HG02870 (cell line): ENCODE measurements at regions not wholly inside any gene's neighbourhood (a gene's known extent, or its start where the extent isn't known, plus 50 kb on each side); places are given as distances from the start of the nearest gene placed in this dataset.
A peak's percentile ranks its signal among the peaks of the same experiment; 100 is the strongest.
"Not testable (repeated sequence)": the region's sequence is repeated elsewhere in the genome, so short reads cannot be mapped to it uniquely, and the experiment has no call there.

ENCODE experiments used
- ATAC-seq: cut with Tn5 transposase; IDR thresholded peaks from one replicate; pipeline ENCODE4 v1.9.1; 2021; ENCODE audit warnings: mild to moderate bottlenecking, moderate library complexity; ENCODE audit not compliant: unreplicated experiment

- ATAC-seq: not testable (repeated sequence)
Observed at GRCh38 chr21:15454931-15455330, 274.9 kb upstream of the USP25 start.

DNA sequence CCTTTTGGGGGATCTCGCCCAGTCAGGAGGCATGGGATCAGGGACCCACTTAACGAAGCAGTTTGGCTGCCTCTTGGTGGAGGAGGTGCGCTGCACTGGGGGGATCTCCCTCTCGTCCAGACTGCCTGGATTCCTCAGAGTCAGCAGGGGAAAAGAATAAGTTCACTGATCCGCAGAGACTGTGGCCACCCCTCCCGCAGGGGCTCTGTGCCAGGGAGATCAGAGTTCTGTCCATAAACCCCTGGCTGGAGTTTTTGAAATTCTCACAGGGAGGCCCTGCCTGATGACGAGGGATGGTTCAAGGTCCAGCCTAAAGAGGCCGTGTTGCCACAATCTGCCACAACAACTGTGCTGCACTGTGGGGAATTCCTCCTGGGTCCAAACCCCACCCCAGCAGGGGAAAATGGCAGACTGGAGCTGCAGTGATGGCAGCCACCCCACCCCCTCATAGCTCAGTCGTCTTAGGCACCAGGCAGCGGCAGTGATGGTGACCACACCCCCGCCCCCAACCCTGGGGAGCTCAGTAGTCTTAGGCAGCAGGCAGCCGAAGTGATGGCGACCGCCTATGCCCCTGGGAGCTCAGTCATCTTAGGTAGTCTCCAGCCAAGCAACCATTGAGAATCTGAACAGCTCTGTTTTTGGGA lies 273.8 kb upstream of the USP25 start:
- no peak for ATAC-seq

DNA sequence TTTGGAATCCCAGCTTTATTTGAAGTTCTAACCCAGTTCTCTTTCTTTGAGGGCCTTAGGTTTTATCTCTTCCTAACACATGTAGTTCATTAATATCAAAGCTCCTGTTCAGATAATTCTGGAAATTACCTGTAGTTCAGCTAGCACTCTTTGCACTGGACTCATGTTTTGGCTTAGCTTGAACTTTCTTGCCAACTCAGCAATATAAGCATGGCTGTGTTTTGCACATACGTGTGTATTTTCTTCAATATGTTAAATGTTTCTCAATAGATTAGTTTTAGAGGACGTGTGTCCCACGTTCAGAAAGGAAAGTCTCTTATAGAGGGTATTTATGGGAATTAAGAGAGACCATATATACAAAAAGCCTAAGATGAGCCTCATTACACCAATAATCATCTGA lies 271.8 kb upstream of the USP25 start:
- ATAC-seq: no peak

DNA sequence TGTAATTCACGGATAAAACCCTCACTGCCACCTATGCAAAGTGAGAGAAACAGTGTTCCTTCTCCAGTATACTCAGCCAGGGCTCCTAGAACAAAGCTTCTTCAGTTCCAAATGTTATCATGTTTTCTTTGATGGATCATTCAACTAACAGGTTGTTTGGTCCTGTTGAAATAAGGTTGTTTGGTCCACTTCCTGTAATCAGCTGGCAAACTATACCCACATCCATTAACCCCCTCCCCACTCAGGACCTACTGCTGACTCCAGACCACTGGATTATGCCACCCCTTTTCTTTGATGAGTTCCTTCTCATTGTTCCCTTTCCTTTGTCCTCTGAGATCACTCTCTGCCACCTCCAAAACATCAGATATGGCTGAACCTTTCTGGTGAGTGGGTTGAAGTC lies 267.7 kb upstream of the USP25 start:
- no peak for ATAC-seq

DNA sequence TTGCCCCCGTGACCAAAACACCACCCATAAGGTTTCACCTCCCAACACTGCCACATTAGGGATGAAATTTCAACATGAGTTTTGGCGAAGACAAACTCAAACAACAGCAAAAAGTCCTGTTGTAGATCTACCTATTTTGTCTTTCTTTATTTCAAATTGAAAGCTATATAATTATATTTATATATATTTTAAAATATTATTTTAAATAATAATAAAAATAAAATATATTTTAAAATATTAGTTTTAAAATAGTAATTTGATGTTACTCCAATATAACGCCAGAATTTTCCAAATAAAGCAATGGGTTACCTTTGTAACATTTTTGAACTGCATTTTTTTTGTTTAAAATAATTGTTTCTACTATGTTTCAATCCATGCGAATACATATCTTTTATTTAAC lies 263.5 kb upstream of the USP25 start:
- no peak for ATAC-seq

DNA sequence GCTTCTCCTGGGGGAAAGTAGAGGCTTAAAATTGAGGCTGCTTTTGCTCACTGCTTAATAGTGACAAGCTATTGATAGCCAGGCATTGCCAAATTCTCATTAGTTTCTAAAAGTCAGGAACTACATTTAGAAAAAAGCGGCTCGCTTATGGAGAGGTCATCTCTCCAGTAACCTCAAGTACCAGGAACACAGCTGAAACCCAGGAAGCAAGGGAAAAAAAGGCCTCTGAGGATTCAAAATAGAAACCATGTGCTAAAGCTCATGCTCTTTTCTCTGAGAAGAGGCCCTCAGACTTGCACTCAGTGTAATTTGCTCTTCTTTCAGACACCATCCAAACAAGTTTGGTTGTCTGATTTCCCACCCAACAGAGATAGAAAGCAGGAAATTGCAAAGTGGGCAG lies 261.4 kb upstream of the USP25 start:
- ATAC-seq: no peak

DNA sequence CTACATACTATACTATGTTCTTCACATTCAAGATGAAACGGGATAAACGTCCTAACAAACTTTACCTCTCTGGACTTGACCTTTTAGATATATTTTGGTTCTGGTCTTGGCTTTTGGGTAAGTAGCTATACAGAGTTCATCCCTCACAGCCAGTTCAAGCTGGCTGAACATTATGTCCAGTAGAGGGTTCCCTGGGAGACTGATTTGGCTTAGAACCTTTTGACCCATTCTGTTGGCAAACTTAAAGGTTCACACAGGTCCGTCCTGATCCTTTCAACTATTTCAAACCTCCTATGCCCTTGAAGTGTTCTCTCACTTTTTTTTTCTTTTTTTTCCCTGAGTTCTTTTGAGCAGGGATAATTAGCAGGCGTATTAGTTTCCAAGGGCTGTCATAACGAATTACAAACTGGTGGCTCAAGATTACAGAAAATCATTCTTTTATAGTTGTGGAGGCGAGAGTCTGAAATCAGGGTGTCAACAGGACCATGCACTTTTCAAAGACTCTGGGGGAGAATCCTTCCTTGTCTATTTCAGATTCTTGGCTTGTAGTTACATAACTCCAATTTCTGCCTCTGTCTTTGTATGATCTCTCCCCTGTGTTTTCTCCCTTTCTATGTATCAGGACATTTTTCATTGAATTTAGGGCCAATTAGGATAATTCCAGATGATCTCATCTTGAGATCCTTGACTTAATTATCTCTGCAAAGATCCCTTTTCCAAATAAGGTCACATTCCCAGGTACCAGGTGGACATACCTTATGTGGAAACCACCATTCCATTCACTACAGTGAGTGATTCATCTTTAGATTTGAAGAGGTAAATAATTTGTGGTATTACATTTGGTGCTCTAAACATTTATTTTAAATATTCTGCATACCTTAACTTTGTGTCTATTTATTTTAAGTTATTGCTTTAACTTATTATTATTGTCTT lies 257.4 kb upstream of the USP25 start:
- no peak for ATAC-seq

DNA sequence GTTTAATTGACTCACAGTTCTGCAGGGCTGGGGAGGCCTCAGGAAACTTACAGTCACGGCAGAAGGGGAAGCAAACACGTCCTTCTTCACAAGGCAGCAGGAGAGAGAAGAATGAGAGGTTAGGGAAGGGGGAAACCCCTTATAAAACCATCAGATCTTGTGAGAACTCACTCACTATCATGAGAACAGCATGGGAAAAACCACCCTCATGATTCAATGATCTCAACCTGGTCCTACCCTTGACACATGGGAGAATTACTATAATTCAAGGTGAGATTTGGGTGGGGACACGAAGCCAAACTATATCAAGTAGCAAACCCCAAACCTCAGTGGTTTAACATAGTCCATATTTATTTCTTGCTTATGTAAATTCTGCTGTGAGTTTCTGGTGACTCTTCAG lies 252.0 kb upstream of the USP25 start:
- not testable (repeated sequence) for ATAC-seq

DNA sequence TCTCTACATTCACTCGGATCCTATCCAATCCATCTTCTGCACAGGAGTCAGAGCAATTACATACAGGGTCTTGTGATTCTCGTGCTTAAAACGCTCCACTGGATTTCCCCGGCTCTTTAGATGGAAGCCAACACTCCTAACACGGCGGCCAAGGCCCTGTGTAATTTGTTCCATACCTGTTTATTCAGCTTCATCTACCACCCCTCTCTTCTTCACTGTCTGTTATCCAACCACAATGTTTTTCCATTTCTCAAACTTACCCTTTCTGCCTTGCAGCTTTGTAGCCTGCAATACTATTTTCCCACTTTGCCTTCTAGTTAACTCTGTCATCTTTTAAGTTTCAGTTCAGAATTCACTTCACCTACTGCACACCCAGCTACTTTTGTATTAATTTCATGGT lies 249.6 kb upstream of the USP25 start:
- ATAC-seq: no peak

DNA sequence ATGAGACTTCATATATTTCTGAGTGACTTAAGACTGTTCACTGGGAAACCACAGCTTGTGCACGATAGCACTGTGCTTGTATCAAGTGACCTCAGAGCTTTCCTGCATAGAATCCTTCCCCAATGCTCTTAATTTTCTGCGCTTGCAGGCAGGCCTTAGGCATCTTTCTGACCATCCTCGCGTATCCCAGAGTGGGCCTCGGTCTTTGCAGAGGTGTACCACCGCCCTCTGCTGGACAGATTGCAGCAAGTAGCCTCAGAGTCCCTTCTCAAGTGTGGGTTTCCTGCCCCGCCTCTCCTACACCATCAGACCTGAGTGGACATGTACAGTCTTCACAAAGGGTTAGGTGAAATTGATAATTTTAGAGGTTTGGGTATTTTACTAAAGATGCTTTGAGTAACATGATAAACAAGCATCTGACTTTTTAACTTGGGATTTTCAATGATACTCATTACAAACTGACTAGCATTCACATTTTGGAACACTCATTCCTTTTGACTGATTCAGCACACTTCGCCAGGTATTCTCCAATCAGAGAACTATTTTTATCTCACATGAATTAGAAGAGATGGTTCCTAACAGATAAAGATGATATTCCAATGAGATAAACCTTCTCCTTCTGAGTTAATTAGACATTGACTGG lies 246.5 kb upstream of the USP25 start:
- ATAC-seq: peak; percentile 98

DNA sequence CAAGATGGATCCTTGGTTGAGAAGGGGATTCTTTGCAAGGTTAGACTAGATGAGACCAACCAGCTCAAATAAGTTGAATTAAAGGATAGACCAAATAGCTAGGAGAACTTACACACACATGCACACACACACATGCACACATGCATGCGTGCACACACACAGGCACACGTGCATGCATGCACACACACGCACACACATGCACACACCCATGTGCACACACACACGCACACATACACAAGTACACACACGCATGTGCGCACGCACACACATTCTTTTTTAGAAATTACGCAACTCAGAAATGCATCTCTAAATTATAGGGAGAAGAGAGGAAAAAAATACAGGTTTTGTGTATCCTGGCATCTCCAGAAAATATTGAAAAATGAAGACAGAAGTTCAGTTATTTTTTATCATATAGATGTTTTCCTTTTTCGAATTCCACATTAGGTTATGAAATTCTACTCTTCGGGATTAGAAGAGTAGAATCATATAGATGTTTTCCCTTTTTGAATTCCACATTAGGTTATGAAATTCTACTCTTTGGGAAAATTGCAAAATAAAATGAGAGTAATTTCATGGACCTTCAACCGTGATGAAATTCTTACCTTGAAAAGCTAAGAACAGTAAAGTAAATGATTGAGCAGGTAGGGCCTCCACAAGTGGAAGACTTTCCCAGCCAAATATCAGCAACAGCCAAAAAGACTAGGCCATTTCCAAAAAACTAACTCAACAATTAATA lies 243.2 kb upstream of the USP25 start:
- no peak for ATAC-seq

GRCh38 chr21:15487196-15487550 lies 242.6 kb upstream of the USP25 start:
- no peak for ATAC-seq

DNA sequence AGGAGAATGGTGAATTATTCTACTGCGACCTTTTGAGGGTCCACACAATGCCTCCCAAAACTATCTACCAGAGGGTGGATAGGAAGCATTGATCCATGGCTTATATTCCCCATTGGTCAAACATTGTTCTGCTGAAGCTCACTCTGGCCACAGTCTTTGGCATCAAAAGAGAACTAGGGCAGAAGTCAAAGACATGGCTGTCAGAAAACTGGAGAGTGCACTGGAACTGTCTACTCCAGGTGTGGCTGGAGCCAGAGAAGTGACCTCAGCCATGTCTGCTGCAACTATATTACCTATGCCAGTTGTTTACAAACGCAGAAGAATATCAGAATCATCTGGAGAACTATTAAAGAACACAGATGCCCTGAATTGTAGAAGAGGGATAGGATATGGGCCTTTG lies 238.7 kb upstream of the USP25 start:
- no peak for ATAC-seq

- ATAC-seq: no peak
Observed at GRCh38 chr21:15493646-15494045, 236.1 kb upstream of the USP25 start.

DNA sequence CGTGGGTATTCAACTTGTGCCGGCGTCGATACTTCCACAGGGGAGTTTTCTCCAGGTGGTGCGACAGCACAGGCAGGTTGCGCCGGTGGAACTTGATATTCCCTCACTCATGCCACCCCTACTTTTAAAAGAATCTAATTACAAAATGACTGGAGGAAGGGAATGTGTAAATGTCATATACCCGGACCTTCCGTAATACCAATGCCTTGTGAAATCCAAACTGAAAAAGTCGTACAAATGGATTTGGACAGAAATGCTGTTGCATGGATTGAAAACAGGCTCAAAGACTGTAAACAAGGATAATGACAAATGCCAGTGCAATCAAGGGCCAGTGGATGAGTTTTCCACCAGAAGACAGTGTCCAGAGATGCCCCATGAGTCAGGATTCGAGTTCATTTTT lies 235.3 kb upstream of the USP25 start:
- ATAC-seq: no peak

DNA sequence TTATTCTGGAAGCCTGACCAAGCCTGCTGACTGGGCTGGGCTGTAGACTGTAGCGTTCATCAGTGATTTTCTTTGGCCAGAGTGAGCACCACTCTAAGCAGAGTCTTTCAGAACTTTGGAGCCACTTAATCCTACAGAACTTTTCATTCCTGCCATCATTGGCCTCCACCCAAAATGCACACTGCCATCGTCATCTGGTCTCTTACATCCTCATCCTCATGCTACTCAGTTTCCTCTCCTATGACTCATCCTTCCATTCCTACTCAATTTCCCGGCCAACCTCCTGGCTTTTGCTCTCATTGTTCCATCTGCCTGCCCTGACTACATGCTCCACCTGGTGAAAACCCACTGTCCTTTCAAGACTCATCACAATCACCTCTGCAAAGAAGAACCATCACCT lies 233.8 kb upstream of the USP25 start:
- ATAC-seq: no peak

DNA sequence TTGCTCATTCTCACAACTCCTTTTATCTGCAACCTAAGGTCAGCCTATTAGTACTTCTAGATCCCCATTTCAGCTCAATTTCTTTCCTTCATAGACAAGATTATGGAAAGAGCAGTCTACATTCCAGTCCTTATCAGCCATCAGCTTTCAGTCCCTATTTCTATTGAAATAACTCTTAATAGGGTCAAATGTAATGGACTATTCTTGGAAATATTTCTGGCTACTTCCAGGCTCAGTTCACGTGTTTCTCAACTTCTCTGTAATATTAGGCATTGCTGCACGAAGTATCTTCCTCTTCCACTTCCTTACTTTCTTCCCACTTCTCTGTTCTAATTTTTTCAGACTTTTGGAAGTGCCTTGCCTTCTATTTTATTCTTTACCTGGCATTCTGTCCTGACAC lies 232.9 kb upstream of the USP25 start:
- no peak for ATAC-seq

DNA sequence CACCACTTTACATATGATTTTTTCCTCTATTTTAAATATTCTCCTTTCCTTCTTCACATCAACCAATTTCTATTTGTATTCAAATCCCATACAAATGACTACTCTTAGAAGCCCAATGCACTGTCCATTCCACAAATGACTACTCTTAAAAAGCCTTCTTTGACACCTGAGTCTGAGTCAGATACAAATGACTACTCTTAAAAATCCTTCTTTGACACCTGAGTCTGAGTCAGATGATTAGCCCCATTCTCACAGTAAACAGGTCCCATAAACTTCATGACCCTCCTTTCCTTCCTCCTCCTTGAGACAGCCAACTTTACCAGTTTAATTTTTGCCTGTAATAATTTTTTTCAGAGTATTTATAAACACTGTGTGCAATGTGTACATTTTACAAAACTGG lies 231.3 kb upstream of the USP25 start:
- ATAC-seq: no peak

DNA sequence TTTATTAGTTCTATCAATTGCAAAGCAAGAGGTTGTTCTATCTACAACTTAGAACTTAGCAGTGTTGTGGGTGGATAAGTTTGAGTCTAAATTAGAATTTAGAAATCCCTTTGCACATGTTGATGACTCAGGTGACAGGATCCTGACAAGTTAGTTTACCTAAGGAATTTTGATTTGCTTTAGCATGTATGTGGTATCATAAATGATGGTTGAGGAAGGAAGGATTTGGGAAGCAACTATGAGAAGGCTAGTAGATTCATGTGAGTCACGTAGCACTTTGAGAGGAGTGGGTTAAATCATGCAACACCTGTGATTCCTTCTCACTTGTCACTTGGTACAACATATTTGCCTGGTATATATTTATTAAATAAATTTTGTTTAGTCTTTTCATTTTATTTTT lies 223.7 kb upstream of the USP25 start:
- no peak for ATAC-seq

GRCh38 chr21:15508554-15508953 lies 221.2 kb upstream of the USP25 start:
- ATAC-seq: no peak
